NT2/D1 (cell line): ENCODE measurements at regions not wholly inside any gene's neighbourhood (a gene's known extent, or its start where the extent isn't known, plus 50 kb on each side); places are given as distances from the start of the nearest gene placed in this dataset.

Experiments used
- DNase-seq: peaks from one replicate; pipeline ENCODE4 v3.0.0-alpha.2; 2011; ENCODE audit warnings: low read depth, low spot score
- H3K27me3 ChIP-seq: 2 replicates; pipeline ENCODE4 v1.6.0; 2011; ENCODE audit warnings: mild to moderate bottlenecking; ENCODE audit not compliant: insufficient read length, insufficient read depth
- H3K36me3 ChIP-seq: 2 replicates; pipeline ENCODE4 v1.6.1; 2011; ENCODE audit warnings: mild to moderate bottlenecking, low read length, mixed read lengths; ENCODE audit not compliant: insufficient read depth, insufficient read length
- H3K4me1 ChIP-seq: 2 replicates; pipeline ENCODE4 v1.5.1; 2011; ENCODE audit not compliant: insufficient read depth, insufficient read length
- H3K4me3 ChIP-seq: 2 replicates; pipeline ENCODE4 v1.5.1; 2011; ENCODE audit warnings: low read depth; ENCODE audit not compliant: insufficient read length
- H3K9ac ChIP-seq: 2 replicates; pipeline ENCODE4 v1.6.0; 2011; ENCODE audit warnings: low read depth; ENCODE audit not compliant: insufficient read length
- H3K9me3 ChIP-seq: 2 replicates; pipeline ENCODE4 v1.5.1; 2011; ENCODE audit warnings: mild to moderate bottlenecking, low read length; ENCODE audit not compliant: insufficient read depth
- SUZ12 ChIP-seq: IDR thresholded peaks from 2 replicates; pipeline ENCODE4 v1.6.1; 2011; ENCODE audit not compliant: insufficient read length, insufficient read depth; ENCODE audit errors: extremely low read depth
- YY1 ChIP-seq: IDR thresholded peaks from 2 replicates; pipeline ENCODE4 v1.6.1; 2011; ENCODE audit not compliant: insufficient read length, insufficient read depth
- ZNF274 ChIP-seq: IDR thresholded peaks from 2 replicates; pipeline ENCODE4 v1.6.1; 2011; ENCODE audit warnings: mild to moderate bottlenecking, low read depth, low read length

GRCh38 chr5:106508894-106509293, 1161.8 kb downstream of the EFNA5 start:
- Histone ChIP-seq H3K36me3 (no peaks in the 10 kb centered on the region), H3K9me3 (no peaks in the 10 kb centered on the region), H3K4me1 (no peaks in the 10 kb centered on the region), H3K27me3 (no peaks in the 10 kb centered on the region), H3K9ac (no peak overlapping the region), H3K4me3 (no peak overlapping the region)
- DNase-seq: no peak
- TF ChIP-seq ZNF274 (no peak), YY1 (no peak), SUZ12 (no peak)

- no peak for DNase-seq
Measured at GRCh38 chr5:106493910-106494309, 1176.8 kb downstream of the EFNA5 start.

GRCh38 chr5:106489004-106489403, 1181.7 kb downstream of the EFNA5 start:
- no peak for DNase-seq
- no peaks in the 10 kb centered on the region for H3K9me3 ChIP-seq
- no peak overlapping the region for H3K4me3 ChIP-seq
- no peak for TF ChIP-seq ZNF274
- no peak for TF ChIP-seq YY1
- no peak for TF ChIP-seq SUZ12
- no peak overlapping the region for H3K9ac ChIP-seq
- H3K27me3 ChIP-seq: no peaks in the 10 kb centered on the region
- no peaks in the 10 kb centered on the region for H3K4me1 ChIP-seq
- no peaks in the 10 kb centered on the region for H3K36me3 ChIP-seq

More at GRCh38 chr5:106493910-106494309, 1176.8 kb downstream of the EFNA5 start:
- Histone ChIP-seq H3K9me3 (no peaks in the 10 kb centered on the region), H3K27me3 (no peaks in the 10 kb centered on the region), H3K4me3 (no peak overlapping the region), H3K36me3 (no peaks in the 10 kb centered on the region), H3K9ac (no peak overlapping the region), H3K4me1 (no peaks in the 10 kb centered on the region)
- TF ChIP-seq ZNF274 (no peak), SUZ12 (no peak), YY1 (no peak)

- no peak for TF ChIP-seq SUZ12
- TF ChIP-seq ZNF274: no peak
- no peak for TF ChIP-seq YY1
- H3K27me3 ChIP-seq: no peaks in the 10 kb centered on the region
- DNase-seq: no peak
- H3K9me3 ChIP-seq: no peaks in the 10 kb centered on the region
- H3K4me3 ChIP-seq: no peak overlapping the region
- no peaks in the 10 kb centered on the region for H3K4me1 ChIP-seq
- no peak overlapping the region for H3K9ac ChIP-seq
- H3K36me3 ChIP-seq: no peaks in the 10 kb centered on the region
Measured at GRCh38 chr5:106488407-106488806, 1182.3 kb downstream of the EFNA5 start.

GRCh38 chr5:106481374-106481773, 1189.4 kb downstream of the EFNA5 start:
- TF ChIP-seq SUZ12 (no peak), YY1 (no peak), ZNF274 (no peak)
- Histone ChIP-seq H3K4me3 (no peak overlapping the region), H3K27me3 (no peaks in the 10 kb centered on the region), H3K9ac (no peak overlapping the region), H3K4me1 (no peaks in the 10 kb centered on the region), H3K9me3 (no peaks in the 10 kb centered on the region), H3K36me3 (no peaks in the 10 kb centered on the region)
- no peak for DNase-seq

- H3K9me3 ChIP-seq: no peaks in the 10 kb centered on the region
- no peaks in the 10 kb centered on the region for H3K4me1 ChIP-seq
- H3K36me3 ChIP-seq: no peaks in the 10 kb centered on the region
- H3K27me3 ChIP-seq: no peaks in the 10 kb centered on the region
- TF ChIP-seq YY1 (no peak), ZNF274 (no peak), SUZ12 (no peak)
- no peak for DNase-seq
- H3K4me3 ChIP-seq: no peak overlapping the region
- H3K9ac ChIP-seq: no peak overlapping the region
Measured at GRCh38 chr5:106476630-106477029, 1194.1 kb downstream of the EFNA5 start.

- Histone ChIP-seq H3K9ac (no peak overlapping the region), H3K27me3 (no peaks in the 10 kb centered on the region), H3K4me3 (no peak overlapping the region), H3K4me1 (no peaks in the 10 kb centered on the region), H3K36me3 (no peaks in the 10 kb centered on the region), H3K9me3 (no peaks in the 10 kb centered on the region)
- TF ChIP-seq ZNF274 (no peak), SUZ12 (no peak), YY1 (no peak)
- DNase-seq: no peak
Measured at GRCh38 chr5:106474066-106474465, 1196.7 kb downstream of the EFNA5 start.

GRCh38 chr5:106459541-106459940, 1211.2 kb downstream of the EFNA5 start:
- H3K4me3 ChIP-seq: no peak overlapping the region
- H3K4me1 ChIP-seq: no peaks in the 10 kb centered on the region
- TF ChIP-seq YY1: no peak
- TF ChIP-seq SUZ12: no peak
- TF ChIP-seq ZNF274: no peak
- no peaks in the 10 kb centered on the region for H3K27me3 ChIP-seq
- DNase-seq: no peak
- H3K9me3 ChIP-seq: no peaks in the 10 kb centered on the region
- no peaks in the 10 kb centered on the region for H3K36me3 ChIP-seq
- H3K9ac ChIP-seq: no peak overlapping the region
